ENCODE measurements at regions not wholly inside any gene's neighbourhood (a gene's known extent, or its start where the extent isn't known, plus 50 kb on each side); places are given as distances from the start of the nearest gene placed in this dataset.

DNA sequence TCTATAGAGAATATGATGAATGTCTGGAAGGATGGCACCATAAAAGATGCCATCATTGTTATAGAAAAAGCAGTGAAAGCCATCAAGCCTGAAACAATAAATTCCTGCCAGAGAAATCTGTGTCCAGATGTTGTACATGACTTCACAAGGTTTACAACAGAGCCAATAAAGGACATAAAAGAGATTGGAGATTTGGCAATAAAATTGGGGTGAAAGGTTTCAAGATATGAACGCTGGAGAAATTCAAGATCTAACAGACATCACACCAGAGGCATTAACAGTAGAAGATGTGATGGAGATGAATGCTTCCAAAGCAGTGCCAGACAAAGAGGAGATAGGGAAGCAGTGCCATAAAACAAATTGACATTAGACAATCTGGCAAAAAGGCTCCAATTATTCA, 518.8 kb upstream of the ACVR2A start:
- TF ChIP-seq POLR2A (IDR thresholded peaks at IDR 0.05), result no peak
- TF ChIP-seq, protein P1, sequence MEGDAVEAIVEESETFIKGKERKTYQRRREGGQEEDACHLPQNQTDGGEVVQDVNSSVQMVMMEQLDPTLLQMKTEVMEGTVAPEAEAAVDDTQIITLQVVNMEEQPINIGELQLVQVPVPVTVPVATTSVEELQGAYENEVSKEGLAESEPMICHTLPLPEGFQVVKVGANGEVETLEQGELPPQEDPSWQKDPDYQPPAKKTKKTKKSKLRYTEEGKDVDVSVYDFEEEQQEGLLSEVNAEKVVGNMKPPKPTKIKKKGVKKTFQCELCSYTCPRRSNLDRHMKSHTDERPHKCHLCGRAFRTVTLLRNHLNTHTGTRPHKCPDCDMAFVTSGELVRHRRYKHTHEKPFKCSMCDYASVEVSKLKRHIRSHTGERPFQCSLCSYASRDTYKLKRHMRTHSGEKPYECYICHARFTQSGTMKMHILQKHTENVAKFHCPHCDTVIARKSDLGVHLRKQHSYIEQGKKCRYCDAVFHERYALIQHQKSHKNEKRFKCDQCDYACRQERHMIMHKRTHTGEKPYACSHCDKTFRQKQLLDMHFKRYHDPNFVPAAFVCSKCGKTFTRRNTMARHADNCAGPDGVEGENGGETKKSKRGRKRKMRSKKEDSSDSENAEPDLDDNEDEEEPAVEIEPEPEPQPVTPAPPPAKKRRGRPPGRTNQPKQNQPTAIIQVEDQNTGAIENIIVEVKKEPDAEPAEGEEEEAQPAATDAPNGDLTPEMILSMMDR (IDR thresholded peaks at IDR 0.05), result no peak
- Histone ChIP-seq H3K4me3 (no peak overlapping the region), H3K36me3 (no peaks in the 10 kb centered on the region), H3K27me3 (no peaks in the 10 kb centered on the region), H3K4me1 (no peaks in the 10 kb centered on the region), H3K9me3 (no peaks in the 10 kb centered on the region), H3K27ac (no peak overlapping the region)
- intact Hi-C loops (cut with DNase I; ENCODE audit: low total_unique reads), result no loop called here
- no peak for DNase-seq

DNA sequence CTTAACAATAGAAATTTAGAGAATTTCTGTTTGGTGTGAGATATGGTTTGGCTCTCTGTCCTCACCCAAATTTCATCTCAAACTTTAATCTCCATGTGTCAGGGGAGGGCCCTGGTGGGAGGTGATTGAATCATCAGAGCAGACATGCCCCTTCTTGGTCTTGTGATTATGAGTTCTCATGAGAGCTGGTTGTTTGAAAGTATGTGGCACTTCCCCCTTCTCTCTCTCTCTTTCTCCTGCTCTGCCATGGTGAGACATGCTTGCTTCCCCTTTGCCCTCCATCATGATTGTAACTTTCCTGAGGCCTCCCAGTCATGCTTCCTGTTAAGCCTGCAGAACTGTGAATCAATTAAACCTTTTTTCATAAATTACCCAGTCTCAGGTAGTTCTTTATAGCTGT, 524.7 kb upstream of the ACVR2A start:
- H3K27ac ChIP-seq, result no peak overlapping the region
- intact Hi-C loops (cut with DNase I; ENCODE audit: low total_unique reads), result no loop called here
- no peak for DNase-seq
- H3K27me3 ChIP-seq, result no peaks in the 10 kb centered on the region
- no peaks in the 10 kb centered on the region for H3K36me3 ChIP-seq
- no peaks in the 10 kb centered on the region for H3K9me3 ChIP-seq
- H3K4me3 ChIP-seq, result no peak overlapping the region
- H3K4me1 ChIP-seq, result no peaks in the 10 kb centered on the region
- TF ChIP-seq, protein P1 (IDR thresholded peaks at IDR 0.05), result no peak
- no peak for TF ChIP-seq POLR2A (IDR thresholded peaks at IDR 0.05)

DNA sequence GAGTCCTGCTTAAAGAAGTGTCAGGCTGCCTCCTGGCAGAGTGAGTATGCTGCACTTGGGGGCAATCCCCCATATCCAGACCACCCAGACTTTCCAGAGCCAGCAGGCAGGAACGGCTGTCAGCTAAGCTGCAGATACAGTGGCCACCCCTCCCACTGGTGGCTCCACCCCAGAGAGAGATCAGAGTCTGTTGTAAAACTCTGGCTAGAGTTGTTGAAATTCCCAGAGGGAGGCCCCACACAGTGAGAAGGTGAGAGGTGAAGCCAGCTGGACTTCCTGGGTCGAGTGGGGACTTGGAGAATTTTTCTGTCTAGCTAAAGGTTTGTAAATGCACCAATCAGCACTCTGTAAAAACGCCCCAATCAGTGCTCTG, 533.8 kb upstream of the ACVR2A start:
- intact Hi-C loops (cut with DNase I; ENCODE audit: low total_unique reads), result no loop called here
- H3K4me3 ChIP-seq, result no peak overlapping the region

DNA sequence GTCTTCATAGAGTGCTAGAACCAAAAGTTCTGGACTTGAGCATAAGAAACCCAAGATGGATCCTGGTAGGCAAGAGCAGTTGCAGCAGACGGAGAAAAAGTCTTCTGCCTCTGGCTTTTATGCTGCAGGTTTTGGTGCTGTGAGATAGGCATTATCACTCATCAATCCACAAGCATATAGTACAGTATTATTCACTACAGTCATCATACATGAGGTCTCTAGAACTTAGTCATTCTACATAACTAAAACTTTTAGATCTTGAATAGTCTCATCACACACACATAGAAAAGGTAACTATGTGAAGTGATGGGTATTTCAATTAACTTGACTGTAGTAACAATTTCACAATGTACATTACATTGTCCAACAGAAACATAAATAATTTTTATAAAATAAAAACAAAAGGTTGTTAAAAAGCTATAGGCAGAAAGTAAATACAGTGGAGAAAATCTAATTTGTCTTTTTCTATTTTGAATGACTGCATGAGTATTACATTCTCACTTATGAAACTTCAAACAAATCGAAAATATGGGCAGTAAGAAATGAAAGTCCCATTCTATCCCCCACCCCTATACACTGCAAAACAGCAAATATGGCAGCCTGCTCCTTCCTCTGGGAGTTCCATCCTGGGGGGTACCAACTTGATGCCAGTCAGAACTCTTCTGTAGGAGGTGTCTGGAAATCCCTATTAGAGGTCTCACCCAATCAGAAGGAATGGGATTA, 534.3 kb upstream of the ACVR2A start:
- Histone ChIP-seq H3K9me3 (no peaks in the 10 kb centered on the region), H3K27ac (no peak overlapping the region), H3K4me1 (no peaks in the 10 kb centered on the region), H3K27me3 (no peaks in the 10 kb centered on the region), H3K4me3 (no peak overlapping the region), H3K36me3 (no peaks in the 10 kb centered on the region)
- TF ChIP-seq, protein P1 (IDR thresholded peaks at IDR 0.05), result no peak
- no peak for TF ChIP-seq POLR2A (IDR thresholded peaks at IDR 0.05)
- intact Hi-C loops (cut with DNase I; ENCODE audit: low total_unique reads), result no loop called here
- no peak for DNase-seq

More for the DNA sequence above, 533.8 kb upstream of the ACVR2A start:
- Histone ChIP-seq H3K27me3 (no peaks in the 10 kb centered on the region), H3K4me1 (no peaks in the 10 kb centered on the region), H3K27ac (no peak overlapping the region), H3K9me3 (no peaks in the 10 kb centered on the region), H3K36me3 (no peaks in the 10 kb centered on the region)
- DNase-seq, result no peak
- TF ChIP-seq POLR2A (IDR thresholded peaks at IDR 0.05), result no peak
- TF ChIP-seq, protein P1 (IDR thresholded peaks at IDR 0.05), result no peak

DNA sequence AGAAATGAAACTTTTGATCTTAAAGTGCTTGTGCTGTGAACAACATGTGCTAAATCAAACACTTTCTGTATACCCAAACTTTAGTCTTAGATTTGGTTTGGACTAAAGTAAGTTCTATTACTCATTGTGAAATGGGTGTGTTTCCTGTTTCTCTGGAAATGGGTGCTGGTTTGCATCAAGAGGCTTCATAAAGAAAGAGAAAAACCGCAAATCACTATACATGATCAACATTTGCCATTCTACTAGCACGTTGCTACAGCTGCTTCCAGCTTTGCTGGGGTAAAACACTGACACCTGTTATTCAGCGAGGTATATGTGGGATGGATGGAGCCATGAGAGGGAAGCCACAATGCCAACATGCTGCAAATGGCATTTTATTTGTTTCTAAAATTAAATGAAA, 547.0 kb upstream of the ACVR2A start:
- Histone ChIP-seq H3K4me1 (no peaks in the 10 kb centered on the region), H3K9me3 (no peaks in the 10 kb centered on the region), H3K4me3 (no peak overlapping the region), H3K36me3 (no peaks in the 10 kb centered on the region), H3K27me3 (no peaks in the 10 kb centered on the region), H3K27ac (no peak overlapping the region)
- TF ChIP-seq, protein P1 (IDR thresholded peaks at IDR 0.05), result no peak
- TF ChIP-seq POLR2A (IDR thresholded peaks at IDR 0.05), result no peak
- intact Hi-C loops (cut with DNase I; ENCODE audit: low total_unique reads), result no loop called here
- no peak for DNase-seq

All from uterus (tissue), 3 donors.